ENCODE measurements at regions not wholly inside any gene's neighbourhood (a gene's known extent, or its start where the extent isn't known, plus 50 kb on each side); places are given as distances from the start of the nearest gene placed in this dataset.

DNA sequence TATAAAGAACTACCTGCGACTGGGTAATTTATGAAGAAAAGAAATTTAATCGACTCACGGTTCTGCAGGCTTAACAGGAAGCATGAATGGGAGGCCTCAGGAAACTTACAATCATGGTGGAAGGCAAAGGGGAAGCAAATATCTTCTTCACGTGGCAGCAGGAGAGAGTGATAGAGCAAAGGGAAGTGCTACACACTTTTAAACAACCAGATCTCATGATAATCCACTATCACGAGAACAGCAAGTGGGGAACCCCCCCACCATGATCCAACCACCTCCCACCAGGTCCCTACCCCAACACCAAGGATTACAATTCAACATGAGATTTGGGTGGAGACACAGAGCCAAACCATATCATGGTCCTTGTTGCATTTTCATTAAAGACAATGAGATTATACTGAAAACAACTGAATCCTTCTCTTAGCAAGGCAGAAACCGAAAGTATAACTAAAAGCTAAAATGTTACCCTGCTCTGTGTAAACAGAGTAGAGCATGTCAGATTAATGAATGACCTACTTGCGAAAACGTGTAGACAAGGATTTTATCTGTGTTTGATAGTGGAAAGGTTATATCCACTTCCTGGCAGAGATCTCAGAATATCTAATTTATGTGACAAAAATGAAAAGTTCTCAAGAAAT, 60.1 kb upstream of the RBBP8 start:
- in situ Hi-C loops (cut with MboI; ENCODE audit: low sequenced_read_pairs): no loop called here

- in situ Hi-C loops (cut with MboI; ENCODE audit: low sequenced_read_pairs): no loop called here
Observed at GRCh38 chr18:22879293-22879692, 53.8 kb upstream of the RBBP8 start.

DNA sequence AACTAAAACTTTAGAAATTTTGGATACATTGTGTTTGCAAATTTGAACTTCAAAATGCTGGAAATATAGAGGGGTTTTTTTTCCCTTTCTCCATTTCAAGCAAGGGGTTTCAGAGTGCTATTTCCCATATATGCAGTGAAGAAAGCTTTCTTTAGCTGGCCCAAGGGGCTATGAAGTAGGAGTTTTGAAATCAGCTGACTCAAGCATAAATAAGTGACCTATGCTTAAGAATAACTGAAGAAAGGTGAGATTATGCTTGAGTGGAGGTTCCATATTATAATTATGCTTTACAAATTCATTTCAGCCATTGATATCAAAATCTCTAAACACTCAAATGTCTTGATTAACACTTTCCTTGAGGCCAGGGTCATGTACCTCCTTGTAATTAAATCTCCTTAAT, 51.0 kb upstream of the RBBP8 start:
- in situ Hi-C loops (cut with MboI; ENCODE audit: low sequenced_read_pairs): no loop called here

DNA sequence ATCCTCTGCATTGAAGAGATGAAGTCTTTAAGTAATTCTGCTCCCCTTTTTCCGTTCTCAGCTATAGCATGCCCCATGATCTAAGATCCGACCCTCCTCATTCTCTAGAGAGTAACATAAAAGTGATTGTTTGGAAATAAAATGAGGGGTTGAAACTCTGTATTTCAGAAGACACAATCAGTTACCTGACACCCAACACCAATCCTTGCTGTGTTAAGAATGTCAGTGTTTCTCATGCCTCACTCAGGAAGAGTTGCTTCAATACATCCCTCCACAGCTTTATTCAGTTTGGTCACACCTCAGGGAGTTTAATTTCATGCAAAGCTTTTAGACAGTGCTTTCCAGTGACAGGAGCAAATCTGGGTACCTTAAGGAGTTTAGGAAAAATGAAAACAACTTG, 49.9 kb upstream of the RBBP8 start:
- in situ Hi-C loops (cut with MboI; ENCODE audit: low sequenced_read_pairs): no loop called here
